ENCODE measurements at regions not wholly inside any gene's neighbourhood (a gene's known extent, or its start where the extent isn't known, plus 50 kb on each side); places are given as distances from the start of the nearest gene placed in this dataset.

DNA sequence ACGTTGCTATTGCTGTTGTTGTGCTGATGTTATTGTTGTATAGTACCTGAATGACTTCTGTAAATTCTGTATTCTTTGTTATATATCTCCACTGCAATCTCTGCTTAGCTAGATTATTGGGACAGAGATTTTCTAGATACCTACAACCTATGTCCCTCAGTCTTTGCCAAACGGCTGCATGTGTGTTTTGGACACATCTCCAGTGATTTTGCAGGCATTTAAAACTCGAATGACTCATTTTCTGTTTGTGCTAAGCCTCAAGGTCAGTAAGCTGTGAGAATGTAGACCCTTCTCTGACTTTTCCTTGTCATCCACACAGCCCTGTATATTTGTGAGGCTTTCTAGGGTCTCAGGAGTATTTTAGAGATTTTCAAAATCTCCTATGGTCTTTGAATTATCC lies 410.7 kb downstream of the POM121L12 start:
- ChIA-PET POLR2A (no interaction called here), CTCF (no interaction called here)
- H3K4me1 ChIP-seq (ENCODE audit: control insufficient read depth, insufficient read depth, low read length): no peaks in the 10 kb centered on the region

DNA sequence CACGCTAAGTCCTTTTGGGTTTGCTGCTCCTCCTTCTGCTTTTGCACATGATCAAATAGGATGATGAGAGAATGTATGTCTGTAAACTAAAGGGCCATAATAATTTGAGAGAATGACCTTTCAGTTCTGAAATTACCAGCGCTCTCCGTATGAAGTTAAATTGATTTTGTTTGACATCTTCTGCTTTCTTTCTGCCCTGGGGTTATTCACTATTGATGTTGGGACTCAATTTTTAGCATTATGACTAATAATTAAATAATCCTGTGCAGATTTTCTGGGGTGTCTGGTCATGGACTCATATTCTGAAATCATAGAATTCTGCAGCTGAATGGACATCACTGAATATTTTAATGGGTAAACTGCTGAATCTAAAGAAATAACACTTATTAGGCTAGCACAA lies 423.2 kb downstream of the POM121L12 start:
- CTCF ChIA-PET: no interaction called here
- TF ChIP-seq ZFP41 (tag by site-specific recombination; IDR thresholded peaks at IDR 0.05; ENCODE audit: borderline replicate concordance) (no peak), ZBTB1 (tag by site-specific recombination; IDR thresholded peaks at IDR 0.05) (no peak), ZBTB20 (tag by site-specific recombination; IDR thresholded peaks at IDR 0.05) (no peak), ZNF670 (tag by site-specific recombination; IDR thresholded peaks at IDR 0.05; ENCODE audit: low read depth) (no peak), ZNF529 (tag by site-specific recombination; IDR thresholded peaks at IDR 0.05; ENCODE audit: insufficient replicate concordance) (no peak), ZBTB7A (tag by site-specific recombination; IDR thresholded peaks at IDR 0.05; ENCODE audit: low read depth) (no peak), ZNF10 (tag by site-specific recombination; IDR thresholded peaks at IDR 0.05) (no peak), ZNF132 (tag by site-specific recombination; IDR thresholded peaks at IDR 0.05; ENCODE audit: borderline replicate concordance) (no peak)
- TF ChIP-seq, protein P1, sequence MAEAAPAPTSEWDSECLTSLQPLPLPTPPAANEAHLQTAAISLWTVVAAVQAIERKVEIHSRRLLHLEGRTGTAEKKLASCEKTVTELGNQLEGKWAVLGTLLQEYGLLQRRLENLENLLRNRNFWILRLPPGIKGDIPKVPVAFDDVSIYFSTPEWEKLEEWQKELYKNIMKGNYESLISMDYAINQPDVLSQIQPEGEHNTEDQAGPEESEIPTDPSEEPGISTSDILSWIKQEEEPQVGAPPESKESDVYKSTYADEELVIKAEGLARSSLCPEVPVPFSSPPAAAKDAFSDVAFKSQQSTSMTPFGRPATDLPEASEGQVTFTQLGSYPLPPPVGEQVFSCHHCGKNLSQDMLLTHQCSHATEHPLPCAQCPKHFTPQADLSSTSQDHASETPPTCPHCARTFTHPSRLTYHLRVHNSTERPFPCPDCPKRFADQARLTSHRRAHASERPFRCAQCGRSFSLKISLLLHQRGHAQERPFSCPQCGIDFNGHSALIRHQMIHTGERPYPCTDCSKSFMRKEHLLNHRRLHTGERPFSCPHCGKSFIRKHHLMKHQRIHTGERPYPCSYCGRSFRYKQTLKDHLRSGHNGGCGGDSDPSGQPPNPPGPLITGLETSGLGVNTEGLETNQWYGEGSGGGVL (tag by site-specific recombination; IDR thresholded peaks at IDR 0.05): no peak
- TF ChIP-seq, protein P2, sequence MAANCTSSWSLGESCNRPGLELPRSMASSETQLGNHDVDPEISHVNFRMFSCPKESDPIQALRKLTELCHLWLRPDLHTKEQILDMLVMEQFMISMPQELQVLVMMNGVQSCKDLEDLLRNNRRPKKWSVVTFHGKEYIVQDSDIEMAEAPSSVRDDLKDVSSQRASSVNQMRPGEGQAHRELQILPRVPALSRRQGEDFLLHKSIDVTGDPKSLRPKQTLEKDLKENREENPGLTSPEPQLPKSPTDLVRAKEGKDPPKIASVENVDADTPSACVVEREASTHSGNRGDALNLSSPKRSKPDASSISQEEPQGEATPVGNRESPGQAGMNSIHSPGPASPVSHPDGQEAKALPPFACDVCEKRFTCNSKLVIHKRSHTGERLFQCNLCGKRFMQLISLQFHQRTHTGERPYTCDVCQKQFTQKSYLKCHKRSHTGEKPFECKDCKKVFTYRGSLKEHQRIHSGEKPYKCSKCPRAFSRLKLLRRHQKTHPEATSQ (tag by site-specific recombination; IDR thresholded peaks at IDR 0.05): no peak
- TF ChIP-seq, protein P3, sequence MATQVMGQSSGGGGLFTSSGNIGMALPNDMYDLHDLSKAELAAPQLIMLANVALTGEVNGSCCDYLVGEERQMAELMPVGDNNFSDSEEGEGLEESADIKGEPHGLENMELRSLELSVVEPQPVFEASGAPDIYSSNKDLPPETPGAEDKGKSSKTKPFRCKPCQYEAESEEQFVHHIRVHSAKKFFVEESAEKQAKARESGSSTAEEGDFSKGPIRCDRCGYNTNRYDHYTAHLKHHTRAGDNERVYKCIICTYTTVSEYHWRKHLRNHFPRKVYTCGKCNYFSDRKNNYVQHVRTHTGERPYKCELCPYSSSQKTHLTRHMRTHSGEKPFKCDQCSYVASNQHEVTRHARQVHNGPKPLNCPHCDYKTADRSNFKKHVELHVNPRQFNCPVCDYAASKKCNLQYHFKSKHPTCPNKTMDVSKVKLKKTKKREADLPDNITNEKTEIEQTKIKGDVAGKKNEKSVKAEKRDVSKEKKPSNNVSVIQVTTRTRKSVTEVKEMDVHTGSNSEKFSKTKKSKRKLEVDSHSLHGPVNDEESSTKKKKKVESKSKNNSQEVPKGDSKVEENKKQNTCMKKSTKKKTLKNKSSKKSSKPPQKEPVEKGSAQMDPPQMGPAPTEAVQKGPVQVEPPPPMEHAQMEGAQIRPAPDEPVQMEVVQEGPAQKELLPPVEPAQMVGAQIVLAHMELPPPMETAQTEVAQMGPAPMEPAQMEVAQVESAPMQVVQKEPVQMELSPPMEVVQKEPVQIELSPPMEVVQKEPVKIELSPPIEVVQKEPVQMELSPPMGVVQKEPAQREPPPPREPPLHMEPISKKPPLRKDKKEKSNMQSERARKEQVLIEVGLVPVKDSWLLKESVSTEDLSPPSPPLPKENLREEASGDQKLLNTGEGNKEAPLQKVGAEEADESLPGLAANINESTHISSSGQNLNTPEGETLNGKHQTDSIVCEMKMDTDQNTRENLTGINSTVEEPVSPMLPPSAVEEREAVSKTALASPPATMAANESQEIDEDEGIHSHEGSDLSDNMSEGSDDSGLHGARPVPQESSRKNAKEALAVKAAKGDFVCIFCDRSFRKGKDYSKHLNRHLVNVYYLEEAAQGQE (tag by site-specific recombination; IDR thresholded peaks at IDR 0.05): no peak

More for the DNA sequence above, 410.7 kb downstream of the POM121L12 start:
- Histone ChIP-seq H3K27ac (ENCODE audit: extremely low read depth, low read depth, low read length) (no peak overlapping the region), H3K9me3 (ENCODE audit: control insufficient read depth, insufficient read depth, low read depth, low read length) (no peaks in the 10 kb centered on the region), H3K4me3 (ENCODE audit: low read depth, low read length) (no peak overlapping the region), H3K36me3 (ENCODE audit: control insufficient read depth in 2 of 2, insufficient read depth in 1 of 2, low read length in 2 of 2) (no peaks in the 10 kb centered on the region)
- TF ChIP-seq ZNF221 (tag by site-specific recombination; IDR thresholded peaks at IDR 0.05; ENCODE audit: borderline replicate concordance): no peak
- no peak for TF ChIP-seq ZNF501 (tag by site-specific recombination; IDR thresholded peaks at IDR 0.05)
- TF ChIP-seq ZNF76 (tag by site-specific recombination; IDR thresholded peaks at IDR 0.05; ENCODE audit: borderline replicate concordance, low read depth): no peak
- no peak for TF ChIP-seq ZNF354C (tag by site-specific recombination; IDR thresholded peaks at IDR 0.05; ENCODE audit: borderline replicate concordance, low read depth)
- TF ChIP-seq EGR2 (tag by site-specific recombination; IDR thresholded peaks at IDR 0.05; ENCODE audit: low read depth): no peak
- TF ChIP-seq BCL11A (tag by site-specific recombination; IDR thresholded peaks at IDR 0.05; ENCODE audit: low read depth): no peak
- TF ChIP-seq, protein P4, sequence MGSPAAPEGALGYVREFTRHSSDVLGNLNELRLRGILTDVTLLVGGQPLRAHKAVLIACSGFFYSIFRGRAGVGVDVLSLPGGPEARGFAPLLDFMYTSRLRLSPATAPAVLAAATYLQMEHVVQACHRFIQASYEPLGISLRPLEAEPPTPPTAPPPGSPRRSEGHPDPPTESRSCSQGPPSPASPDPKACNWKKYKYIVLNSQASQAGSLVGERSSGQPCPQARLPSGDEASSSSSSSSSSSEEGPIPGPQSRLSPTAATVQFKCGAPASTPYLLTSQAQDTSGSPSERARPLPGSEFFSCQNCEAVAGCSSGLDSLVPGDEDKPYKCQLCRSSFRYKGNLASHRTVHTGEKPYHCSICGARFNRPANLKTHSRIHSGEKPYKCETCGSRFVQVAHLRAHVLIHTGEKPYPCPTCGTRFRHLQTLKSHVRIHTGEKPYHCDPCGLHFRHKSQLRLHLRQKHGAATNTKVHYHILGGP (tag by site-specific recombination; IDR thresholded peaks at IDR 0.05): no peak
- no peak for TF ChIP-seq ZNF529 (tag by site-specific recombination; IDR thresholded peaks at IDR 0.05; ENCODE audit: insufficient replicate concordance)
- no peak for TF ChIP-seq ZNF596 (tag by site-specific recombination; IDR thresholded peaks at IDR 0.05)
- no peak for TF ChIP-seq ZFP3 (tag by site-specific recombination; IDR thresholded peaks at IDR 0.05; ENCODE audit: low read depth)
- TF ChIP-seq ZNF239 (tag by site-specific recombination; IDR thresholded peaks at IDR 0.05): no peak
- no peak for TF ChIP-seq IKZF3 (tag by site-specific recombination; IDR thresholded peaks at IDR 0.05)
- no peak for TF ChIP-seq ZNF510 (tag by site-specific recombination; IDR thresholded peaks at IDR 0.05; ENCODE audit: insufficient replicate concordance)
- TF ChIP-seq KLF8 (tag by site-specific recombination; IDR thresholded peaks at IDR 0.05): no peak
- TF ChIP-seq, protein P5, sequence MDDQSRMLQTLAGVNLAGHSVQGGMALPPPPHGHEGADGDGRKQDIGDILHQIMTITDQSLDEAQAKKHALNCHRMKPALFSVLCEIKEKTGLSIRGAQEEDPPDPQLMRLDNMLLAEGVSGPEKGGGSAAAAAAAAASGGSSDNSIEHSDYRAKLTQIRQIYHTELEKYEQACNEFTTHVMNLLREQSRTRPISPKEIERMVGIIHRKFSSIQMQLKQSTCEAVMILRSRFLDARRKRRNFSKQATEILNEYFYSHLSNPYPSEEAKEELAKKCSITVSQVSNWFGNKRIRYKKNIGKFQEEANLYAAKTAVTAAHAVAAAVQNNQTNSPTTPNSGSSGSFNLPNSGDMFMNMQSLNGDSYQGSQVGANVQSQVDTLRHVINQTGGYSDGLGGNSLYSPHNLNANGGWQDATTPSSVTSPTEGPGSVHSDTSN (CRISPR knock-in tag; IDR thresholded peaks at IDR 0.05): no peak
- TF ChIP-seq ZNF394 (tag by site-specific recombination; IDR thresholded peaks at IDR 0.05; ENCODE audit: borderline replicate concordance): no peak
- TF ChIP-seq, protein P6, sequence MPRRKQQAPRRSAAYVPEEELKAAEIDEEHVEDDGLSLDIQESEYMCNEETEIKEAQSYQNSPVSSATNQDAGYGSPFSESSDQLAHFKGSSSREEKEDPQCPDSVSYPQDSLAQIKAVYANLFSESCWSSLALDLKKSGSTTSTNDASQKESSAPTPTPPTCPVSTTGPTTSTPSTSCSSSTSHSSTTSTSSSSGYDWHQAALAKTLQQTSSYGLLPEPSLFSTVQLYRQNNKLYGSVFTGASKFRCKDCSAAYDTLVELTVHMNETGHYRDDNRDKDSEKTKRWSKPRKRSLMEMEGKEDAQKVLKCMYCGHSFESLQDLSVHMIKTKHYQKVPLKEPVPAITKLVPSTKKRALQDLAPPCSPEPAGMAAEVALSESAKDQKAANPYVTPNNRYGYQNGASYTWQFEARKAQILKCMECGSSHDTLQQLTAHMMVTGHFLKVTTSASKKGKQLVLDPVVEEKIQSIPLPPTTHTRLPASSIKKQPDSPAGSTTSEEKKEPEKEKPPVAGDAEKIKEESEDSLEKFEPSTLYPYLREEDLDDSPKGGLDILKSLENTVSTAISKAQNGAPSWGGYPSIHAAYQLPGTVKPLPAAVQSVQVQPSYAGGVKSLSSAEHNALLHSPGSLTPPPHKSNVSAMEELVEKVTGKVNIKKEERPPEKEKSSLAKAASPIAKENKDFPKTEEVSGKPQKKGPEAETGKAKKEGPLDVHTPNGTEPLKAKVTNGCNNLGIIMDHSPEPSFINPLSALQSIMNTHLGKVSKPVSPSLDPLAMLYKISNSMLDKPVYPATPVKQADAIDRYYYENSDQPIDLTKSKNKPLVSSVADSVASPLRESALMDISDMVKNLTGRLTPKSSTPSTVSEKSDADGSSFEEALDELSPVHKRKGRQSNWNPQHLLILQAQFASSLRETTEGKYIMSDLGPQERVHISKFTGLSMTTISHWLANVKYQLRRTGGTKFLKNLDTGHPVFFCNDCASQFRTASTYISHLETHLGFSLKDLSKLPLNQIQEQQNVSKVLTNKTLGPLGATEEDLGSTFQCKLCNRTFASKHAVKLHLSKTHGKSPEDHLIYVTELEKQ (tag by site-specific recombination; IDR thresholded peaks at IDR 0.05; ENCODE audit: borderline replicate concordance): no peak
- no peak for TF ChIP-seq ZNF114 (tag by site-specific recombination; IDR thresholded peaks at IDR 0.05)
- TF ChIP-seq ZNF549 (tag by site-specific recombination; IDR thresholded peaks at IDR 0.05): no peak

More for the DNA sequence above, 423.2 kb downstream of the POM121L12 start:
- no peak overlapping the region for H3K4me3 ChIP-seq (ENCODE audit: low read depth, low read length)
- H3K36me3 ChIP-seq (ENCODE audit: control insufficient read depth in 2 of 2, insufficient read depth in 1 of 2, low read length in 2 of 2): no peaks in the 10 kb centered on the region
- no peaks in the 10 kb centered on the region for H3K9me3 ChIP-seq (ENCODE audit: control insufficient read depth, insufficient read depth, low read depth, low read length)
- POLR2A ChIA-PET: no interaction called here
- no peaks in the 10 kb centered on the region for H3K4me1 ChIP-seq (ENCODE audit: control insufficient read depth, insufficient read depth, low read length)
- no peak overlapping the region for H3K27ac ChIP-seq (ENCODE audit: extremely low read depth, low read depth, low read length)
